UCSD-AML1 (cell line): ENCODE measurements at regions not wholly inside any gene's neighbourhood (a gene's known extent, or its start where the extent isn't known, plus 50 kb on each side); places are given as distances from the start of the nearest gene placed in this dataset.

ENCODE experiments used
- DNase-seq: peaks from one replicate; lab custom pipeline; 2025; ENCODE audit not compliant: unreplicated experiment; lab: John Stamatoyannopoulos, UW

DNA sequence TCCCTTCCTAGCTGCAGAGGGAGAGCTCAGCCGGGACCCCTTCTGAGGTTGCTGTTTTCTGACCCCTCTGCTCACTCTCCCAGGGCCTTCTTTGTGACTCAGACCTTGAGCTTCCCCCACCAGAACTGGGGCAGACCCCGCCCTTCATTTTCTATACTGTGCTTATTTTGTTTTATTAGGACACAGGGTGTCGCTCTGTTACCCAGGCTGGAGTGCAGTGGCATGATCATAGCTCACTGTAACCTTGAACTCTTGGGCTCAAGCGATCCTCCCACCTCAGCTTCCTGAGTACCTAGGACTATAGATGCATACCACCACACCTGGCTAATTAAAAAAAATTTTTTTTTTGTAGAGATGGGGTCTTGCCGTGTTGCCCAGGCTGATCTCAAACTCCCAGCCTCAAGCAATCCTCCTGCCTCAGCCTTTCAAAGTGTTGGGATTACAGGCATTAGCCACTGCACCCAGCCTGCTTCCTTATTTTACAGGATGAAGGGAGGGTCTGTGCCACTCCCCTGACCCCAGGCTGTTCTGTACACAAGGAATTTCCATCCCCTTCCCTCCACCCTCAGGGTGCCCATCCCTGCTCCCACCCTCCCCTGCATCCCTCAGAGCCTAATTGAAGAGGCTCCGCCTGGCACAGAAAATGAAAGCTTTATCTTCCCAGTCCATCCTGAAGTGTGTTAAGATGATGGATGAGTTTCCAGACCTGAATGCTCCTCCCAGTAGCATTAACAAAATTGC is 195.2 kb upstream of the POU3F1 start:
- DNase-seq = no peak

DNA sequence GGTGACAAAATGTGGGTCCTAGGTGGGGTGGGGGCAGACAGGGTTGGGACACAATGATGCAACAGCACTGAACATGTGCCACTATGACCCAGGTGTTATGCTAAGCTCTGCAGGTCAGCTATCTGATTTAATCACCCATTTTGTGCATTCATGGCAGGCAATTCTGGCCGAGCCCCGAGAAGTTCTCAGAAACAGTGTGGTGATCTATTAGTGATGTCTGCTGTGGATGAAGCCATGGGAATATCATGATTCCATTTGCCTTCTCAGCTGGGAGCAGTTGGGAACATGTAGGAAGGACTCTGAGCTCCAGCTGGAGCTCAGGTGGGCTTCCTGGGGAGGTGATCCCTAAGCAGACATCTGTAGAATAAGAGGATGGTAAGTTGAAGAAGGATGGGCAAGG is 194.0 kb upstream of the POU3F1 start:
- DNase-seq = no peak

DNA sequence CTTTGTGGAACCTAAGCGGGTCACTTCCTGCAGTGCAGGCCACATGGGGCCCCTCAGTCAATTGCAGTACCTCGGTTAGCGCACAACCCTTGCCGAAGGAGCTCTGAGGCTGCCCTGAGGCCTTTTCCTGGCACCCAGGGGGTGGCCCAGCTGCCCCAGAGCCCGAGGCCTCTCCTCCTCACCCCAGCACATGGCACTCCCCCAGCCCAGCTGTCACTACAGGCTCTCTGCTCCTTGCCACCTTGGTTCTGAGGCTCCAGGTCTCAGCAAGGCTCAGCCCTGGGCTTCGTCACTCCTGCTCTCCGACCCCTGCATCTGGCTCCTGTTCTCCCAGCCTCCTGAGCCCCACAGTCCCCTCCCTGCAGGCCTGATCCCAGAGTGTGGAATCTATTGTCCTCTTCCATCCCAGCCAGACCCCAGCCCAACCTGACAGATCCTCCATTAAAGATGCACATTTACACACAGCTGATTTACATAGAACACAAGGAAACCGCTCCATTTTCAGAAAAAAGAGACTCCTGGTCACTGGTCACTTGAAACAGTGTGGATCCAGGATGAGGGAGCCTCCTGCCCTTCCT is 192.8 kb upstream of the POU3F1 start:
- no peak for DNase-seq

DNA sequence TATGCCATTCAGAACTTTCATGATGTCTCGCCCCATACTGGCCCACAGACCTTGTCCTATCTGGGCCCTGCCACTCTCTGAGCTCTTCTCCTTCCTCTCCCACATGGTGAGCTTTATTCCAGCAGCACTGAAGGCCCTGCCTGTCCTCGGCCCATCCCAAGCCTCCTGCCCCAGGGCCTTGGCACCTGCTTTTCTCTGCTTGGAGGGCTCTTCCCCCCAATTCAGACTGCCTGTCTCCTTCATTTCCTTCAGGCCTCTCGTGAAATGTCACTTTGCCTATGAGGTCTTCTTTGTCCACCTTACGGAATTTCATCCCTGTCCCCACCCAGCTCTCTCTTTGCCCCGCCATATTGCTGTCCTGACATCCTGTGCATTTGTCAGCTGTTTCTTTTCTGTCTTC is 191.7 kb upstream of the POU3F1 start:
- no peak for DNase-seq

DNA sequence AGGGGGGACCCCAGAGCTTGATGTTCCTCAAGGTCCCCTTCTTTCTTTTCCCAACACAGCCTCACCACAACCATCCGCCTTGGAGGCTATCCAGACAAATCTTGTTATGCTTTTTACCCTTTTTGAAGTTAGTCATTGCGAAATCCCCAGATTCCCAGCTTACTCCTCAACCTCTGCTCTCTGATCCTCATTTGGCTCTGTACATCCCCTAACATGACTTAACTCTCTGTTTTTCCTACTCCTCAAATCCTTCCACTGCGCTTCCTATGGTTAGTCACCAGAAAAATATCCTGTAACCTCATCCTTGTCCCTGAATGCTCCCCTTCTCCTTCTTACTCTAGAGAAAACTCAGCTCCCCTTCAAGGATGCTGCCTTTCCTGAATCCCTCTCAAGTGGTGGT is 189.1 kb upstream of the POU3F1 start:
- no peak for DNase-seq

DNA sequence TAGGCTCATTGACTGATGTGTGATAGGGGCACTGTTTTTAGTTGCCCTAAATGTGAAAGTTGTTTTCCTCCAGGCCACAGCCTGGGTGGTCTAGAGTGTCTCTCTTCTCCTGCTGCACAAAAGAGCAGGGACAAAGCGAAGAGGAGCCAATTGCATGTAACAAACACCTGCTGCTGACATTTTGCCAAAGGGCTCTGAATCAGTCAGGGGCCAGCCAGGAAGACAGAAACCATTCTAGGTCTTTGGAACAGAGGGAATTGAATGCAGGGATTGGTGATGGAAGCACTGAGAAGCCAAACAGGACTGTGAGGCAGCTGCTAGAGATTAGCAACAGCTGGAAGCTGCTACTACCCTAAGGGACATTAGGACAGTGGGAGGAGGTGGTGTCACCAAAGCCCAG is 185.3 kb upstream of the POU3F1 start:
- no peak for DNase-seq

DNA sequence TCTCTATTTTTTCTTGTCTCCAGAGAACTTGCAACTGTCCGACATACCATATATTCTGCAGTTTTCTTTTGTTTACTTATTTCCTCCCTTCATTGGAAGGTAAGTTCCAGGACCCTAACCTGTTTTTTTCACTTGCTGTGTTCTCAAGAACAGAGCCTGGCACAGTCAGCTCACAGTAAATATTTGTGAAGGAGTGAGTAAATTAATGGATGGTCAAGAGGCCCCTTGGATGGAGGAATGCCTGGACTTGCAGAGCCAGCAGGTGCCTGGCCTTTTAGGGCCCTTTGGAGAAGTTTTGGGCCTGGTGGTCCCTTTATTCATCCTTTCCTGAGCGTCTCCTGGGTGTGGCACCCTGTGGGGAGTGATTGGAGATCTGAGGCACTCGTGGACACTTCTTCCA is 182.1 kb upstream of the POU3F1 start:
- no peak for DNase-seq

DNA sequence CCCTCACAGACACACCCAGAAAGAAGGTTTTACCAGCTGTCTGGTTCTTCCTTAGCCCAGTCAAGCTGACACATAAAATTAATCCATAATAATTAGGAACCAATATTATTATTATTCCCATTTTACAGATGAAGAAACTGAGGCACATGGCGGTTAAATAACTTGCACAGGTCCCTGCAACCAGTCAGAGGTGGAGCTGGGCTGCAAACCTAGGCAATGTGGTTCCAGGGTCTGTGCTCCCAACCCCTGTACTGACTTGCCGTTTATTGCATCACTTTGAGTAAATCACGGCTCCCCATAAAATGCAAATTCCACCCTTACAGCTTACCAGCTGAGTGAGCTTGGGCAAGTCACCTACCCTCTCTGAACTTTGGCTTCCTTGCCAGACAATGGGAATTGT is 179.2 kb upstream of the POU3F1 start:
- DNase-seq = no peak

DNA sequence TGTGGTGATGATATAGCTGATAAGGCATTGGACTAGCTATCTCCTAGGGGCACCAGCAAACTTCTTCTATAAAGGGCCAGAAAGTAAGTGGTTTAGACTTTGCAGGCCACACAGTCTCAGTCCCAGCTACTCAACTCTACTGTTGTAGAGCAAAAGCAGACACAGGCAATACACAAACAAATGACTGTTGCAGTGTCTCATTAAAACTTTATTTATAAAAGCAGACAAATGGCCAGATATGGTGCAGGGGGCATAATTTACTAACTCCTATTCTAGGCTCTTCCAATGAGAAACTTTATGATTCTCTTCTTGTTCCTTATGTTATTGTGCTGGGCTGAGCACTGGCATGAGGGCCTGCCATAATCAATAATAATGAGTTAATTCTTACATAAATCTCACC is 176.8 kb upstream of the POU3F1 start:
- no peak for DNase-seq

DNA sequence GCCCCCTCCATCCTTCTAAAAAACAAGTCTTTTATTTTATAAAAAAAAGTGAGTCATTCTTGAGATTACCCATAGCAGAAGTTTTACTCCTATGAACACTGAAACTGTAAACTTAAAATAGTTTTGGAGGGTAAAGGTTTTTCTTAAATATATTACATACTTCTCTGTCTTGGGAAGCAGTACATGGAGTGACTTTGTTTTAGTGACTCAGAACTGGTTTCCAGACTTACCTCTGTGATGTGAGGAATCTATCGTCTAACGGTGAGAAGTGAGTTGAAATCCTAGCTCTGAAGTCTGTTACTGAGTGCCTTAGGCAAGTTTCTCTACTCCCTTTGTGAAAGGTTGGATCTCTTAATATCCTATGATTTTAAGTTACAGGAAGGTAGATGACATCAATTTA is 176.3 kb upstream of the POU3F1 start:
- DNase-seq = no peak

DNA sequence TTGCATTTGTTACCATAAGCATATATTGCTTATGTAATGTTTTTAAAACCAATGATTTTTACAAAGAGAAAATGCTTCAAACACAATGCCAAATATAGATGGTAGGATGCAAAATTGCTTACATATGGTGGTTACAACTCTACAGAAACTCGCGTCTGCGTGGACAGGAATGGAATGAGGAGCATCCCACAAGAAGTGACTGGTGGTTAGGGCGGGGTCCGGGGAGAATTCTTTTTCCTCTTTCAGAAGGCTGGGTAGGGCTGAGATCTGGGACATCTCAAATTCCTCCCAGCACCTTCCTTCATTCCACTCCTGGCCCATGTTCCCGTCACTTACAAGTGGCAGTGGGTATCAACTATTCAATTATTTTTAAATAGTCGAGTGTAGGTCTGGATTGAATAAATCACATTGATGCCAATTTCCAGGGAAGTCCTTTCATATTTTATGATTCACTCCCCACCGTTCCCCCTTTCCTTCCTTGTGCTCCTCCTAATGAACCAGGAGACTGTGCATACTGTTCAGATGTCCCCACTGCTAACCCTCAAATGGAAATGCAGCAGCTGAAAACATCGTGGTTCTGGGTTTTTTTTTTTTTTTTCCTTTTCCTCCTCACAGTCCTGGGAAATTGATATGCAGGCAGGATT is 174.5 kb upstream of the POU3F1 start:
- no peak for DNase-seq

DNA sequence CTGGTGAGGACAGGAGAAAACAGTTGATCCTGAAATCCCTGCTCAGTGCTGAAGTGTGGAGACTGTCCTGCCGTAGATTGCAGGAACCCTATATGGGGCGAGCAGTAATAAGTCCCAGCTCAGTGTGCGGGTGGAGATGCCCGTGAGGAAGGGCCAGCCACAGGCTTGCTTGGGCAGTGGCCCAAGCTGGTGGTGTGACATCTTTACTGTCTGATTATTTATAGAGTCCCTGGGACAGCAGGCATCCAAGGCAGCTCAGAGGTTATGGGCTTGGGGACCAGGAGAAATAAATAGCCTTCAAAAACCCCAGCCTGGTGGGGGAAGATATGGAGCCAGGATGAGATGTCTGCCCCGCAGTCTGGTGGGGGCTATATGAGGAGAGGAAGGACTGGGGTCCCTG is 170.7 kb upstream of the POU3F1 start:
- no peak for DNase-seq

DNA sequence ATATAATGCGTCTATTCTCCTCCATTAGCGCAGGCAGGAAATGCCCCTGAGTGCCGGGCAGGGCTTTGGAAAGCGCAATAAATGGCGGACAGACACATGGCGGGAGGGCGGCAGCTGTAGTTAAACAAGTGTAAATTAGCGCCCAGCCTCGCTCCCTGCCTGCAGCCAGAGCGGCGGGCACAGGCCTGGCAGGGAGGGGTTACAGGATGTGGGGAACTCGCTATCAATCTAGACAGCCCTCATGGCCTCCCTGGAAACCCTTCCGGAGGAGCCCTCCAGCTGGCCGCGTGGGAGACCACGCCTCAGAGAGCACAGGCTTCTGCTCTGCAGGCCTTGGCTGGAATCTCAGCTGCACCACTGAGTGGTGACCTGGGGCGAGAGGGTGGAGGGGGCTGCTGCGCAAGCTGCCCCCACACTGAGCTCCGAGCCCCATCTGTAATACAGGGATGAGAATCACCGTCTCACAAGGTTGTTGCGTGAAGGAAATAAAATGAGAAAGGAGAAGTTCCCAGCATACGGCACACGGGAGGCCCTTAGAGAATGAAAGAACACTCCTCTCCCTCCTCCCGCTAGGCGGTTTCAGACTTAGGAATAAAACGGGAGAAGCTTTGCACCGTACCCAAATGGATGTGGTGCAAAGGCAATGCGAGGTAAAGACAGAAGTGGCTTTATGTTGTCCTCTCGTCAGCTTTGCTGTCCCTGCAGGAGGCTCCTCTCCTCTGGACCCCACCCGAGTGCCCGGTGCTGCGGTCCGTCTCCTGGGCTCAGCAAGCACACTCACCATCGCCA is 167.2 kb upstream of the POU3F1 start:
- DNase-seq = peak; percentile 90

DNA sequence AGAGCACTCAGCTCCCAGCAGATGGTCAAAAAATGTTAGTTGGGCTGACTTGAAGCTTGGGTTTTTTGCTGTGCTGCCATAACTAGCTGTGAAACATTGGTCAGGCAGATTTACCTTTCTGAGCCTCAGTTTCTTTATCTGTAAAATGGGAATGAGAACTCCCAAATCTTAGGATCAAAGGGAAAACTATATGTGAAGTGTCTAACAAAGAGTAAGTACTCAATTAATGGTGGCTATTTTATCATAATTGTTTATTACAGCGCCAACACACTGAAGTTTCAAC is 164.2 kb upstream of the POU3F1 start:
- DNase-seq = no peak

DNA sequence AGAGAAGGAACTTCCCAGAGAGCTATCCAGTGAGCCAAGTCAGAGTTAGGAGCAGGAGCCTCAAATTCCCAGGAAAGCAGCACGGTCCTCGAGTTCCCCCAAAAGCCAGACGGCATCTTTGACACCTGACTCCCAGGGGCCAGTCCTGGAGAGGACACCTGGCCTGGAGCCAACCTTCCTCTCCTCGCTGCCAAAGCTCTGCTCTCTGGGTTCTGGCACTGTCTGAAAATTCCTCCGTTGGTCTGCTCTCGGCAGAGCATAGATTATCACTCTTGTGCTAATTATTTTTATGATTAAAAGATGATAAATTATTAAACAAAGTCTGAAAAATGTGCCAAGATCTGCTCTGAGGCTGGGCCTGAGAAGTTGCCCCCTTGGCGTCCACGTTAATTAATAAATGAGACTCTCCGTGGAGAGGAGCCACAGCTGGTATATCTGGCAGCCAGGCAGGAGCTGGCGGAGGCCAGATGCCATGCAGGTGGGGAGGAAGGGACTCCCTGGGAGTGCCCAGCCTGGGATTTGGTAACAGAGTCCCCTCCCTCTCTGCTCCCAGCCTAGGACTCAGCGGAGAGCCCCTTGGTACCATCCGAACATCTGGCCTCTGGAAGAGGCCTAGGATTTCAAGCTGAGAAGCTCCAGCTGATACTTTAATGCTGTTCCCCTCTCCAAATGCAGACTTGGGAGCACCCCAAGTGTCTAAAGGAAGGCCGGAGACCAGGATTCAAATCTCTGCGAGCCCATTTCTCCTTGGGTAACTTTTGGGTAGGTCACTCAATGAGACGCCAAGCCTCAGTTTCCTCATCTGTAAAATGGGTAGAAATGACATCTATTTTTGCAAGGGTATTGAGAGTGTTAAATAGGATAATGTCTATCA is 163.7 kb upstream of the POU3F1 start:
- DNase-seq = no peak

DNA sequence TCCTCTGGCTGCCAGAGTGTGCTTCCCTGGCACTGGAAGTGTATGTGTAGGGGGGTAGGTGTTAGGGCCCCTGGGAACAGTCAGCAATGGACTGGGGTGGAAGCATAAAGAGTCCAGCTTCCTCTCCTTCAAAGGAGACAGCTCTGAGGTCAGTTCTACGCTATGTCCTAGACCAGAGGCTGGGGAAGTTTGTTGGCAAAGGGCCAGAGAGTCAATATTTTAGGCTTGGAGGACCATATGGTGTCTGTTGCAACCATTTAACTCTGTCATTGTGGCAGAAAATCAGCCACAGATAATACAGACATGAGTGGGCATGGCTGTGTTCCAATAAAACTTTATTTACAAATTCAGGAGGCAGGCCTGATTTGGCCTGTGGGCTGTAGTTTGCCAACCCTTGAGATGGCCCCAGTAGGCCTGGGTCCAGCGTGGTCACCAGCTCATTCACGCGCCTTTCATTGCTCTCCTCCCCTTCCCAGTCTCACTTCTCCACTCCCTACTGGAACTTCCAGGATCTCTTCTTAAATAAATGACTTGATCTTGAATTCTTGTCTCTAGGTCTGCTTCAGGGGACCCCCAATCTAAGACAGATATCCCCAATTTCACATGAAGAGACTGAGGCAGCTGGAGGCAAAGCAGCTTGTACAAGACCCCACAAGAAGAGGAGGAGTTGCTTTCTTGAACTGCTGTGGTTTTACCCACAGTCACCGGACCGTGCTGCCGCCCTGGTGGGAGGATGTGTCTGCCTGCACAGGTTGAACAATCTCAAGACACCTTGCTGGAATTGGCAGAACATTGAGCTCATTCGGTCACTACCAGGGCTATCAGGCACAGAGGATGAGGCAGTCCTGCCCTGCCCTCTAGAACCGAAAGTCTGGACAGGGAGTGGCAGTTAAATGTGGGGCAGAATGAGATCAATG is 162.4 kb upstream of the POU3F1 start:
- no peak for DNase-seq

DNA sequence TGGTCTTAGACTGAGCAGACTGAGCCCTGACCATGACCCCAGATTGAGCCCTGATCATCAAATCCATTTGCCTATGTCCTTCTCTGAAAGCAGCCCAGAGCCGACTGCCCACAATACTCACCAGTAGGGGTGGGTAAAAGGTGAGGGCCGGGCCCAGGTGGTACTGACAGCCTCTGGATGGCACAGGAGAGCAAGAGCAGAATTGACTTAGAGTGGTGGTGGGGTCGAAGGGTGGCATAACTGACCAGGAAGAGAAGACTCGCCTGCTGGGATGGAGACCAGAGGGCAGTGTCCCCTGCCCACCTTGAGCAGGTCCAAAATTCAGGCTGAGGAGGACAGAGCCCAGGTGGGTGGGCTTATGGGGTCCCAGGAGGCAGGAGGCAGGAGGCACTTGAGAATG is 161.3 kb upstream of the POU3F1 start:
- no peak for DNase-seq

DNA sequence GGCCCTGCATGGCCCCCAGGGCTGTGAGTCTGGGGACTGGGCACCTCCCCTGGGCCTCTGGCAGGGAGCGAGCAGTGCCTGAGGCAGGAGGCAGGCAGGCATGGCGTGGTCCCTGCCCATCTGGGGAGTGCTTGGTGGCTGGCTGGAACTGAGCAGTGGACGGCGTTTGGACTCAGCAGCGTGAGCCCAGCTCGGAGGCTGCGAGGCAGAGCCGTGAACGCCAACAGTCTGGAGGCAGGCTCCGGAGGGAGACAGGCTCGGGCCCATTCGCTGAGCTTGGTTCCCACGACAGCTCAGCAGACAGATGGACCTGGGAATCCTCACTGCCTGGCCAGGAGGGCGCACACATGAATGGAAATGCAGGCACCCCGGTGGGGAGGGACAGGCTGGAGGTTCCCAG is 160.7 kb upstream of the POU3F1 start:
- DNase-seq = no peak

DNA sequence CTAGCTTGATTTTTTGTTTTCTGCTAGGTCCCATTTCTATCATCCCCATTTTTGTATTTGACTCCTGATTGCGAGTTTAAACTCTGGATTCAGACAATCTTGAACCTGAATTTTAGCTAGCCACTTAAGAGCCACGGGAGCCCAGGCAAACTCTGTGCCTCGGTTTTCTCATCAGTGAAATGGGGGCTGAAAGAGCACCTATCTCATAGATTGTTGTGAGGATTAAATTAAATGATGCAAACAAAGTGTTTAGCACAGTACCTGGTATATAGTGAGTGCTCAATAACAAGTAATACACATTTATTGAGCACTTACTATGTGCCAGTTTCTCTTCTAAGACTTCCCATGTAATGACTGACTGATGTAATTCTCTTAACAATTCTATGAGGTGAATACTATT is 158.1 kb upstream of the POU3F1 start:
- no peak for DNase-seq

DNA sequence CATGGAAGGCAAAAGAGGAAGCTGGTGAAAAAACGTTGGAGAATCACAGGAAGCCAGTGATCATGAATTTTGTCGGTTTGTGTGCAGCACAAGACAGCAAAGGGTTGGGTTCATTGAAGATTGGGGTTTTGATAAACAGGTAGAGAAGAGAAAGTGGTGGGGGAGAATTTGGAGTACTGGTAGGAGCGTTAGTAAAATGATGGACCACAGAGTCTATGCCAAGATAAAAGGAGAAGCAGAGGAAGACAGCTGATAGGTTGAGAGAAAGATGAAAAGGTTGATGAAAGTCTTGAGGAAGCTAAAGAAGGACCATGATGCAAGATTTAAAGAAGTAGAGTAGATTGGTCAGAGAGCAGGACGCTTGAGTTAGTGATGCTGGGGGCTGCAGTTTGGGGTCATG is 156.8 kb upstream of the POU3F1 start:
- DNase-seq = no peak
